ENCODE measurements at regions not wholly inside any gene's neighbourhood (a gene's known extent, or its start where the extent isn't known, plus 50 kb on each side); places are given as distances from the start of the nearest gene placed in this dataset.

- no peak overlapping the region for H3K27ac ChIP-seq (replicated peaks)
- TF ChIP-seq SPI1 (IDR thresholded peaks at IDR 0.05; ENCODE audit: borderline replicate concordance, low read depth): no peak
- no peak overlapping the region for H3K4me3 ChIP-seq (replicated peaks; ENCODE audit: insufficient read depth, low read length)
- H3K27me3 ChIP-seq (ENCODE audit: insufficient read depth, poor library complexity, severe bottlenecking): no peaks in the 10 kb centered on the region
- no peak for DNase-seq (ENCODE audit: low read depth in 1 of 2, low spot score in 1 of 2)
Observed at GRCh38 chr10:80769700-80770160, 232.0 kb downstream of the SH2D4B start.

DNA sequence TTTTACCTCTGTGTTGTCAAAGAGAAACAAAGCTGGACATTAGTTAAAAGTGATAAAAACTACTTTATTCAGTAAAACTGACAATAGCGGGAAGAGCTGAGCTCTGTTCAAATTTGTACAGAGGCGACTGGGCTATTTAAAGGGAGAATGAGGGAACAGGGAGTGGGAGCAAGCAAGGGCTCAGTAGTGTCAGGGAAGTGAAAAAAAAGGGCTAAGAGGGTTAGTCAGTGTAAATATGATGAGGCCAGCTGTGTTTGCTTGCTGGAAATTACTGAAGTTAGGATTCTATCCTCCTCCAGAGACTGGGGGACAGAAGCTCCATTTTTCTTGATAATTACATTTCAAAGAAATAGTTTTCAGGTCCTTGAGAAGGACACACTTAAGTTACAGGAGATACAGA lies 232.5 kb downstream of the SH2D4B start:
- H3K27ac ChIP-seq (replicated peaks): no peak overlapping the region
- TF ChIP-seq, protein P1, sequence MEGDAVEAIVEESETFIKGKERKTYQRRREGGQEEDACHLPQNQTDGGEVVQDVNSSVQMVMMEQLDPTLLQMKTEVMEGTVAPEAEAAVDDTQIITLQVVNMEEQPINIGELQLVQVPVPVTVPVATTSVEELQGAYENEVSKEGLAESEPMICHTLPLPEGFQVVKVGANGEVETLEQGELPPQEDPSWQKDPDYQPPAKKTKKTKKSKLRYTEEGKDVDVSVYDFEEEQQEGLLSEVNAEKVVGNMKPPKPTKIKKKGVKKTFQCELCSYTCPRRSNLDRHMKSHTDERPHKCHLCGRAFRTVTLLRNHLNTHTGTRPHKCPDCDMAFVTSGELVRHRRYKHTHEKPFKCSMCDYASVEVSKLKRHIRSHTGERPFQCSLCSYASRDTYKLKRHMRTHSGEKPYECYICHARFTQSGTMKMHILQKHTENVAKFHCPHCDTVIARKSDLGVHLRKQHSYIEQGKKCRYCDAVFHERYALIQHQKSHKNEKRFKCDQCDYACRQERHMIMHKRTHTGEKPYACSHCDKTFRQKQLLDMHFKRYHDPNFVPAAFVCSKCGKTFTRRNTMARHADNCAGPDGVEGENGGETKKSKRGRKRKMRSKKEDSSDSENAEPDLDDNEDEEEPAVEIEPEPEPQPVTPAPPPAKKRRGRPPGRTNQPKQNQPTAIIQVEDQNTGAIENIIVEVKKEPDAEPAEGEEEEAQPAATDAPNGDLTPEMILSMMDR (IDR thresholded peaks at IDR 0.05; ENCODE audit: insufficient read depth, low read length): no peak
- TF ChIP-seq SPI1 (IDR thresholded peaks at IDR 0.05; ENCODE audit: borderline replicate concordance, low read depth) (no peak), REST (IDR thresholded peaks at IDR 0.05; ENCODE audit: insufficient replicate concordance, low read depth) (no peak), GABPA (IDR thresholded peaks at IDR 0.05; ENCODE audit: low read depth) (no peak), POLR2AphosphoS5 (IDR thresholded peaks at IDR 0.05; ENCODE audit: low read depth) (no peak)

DNA sequence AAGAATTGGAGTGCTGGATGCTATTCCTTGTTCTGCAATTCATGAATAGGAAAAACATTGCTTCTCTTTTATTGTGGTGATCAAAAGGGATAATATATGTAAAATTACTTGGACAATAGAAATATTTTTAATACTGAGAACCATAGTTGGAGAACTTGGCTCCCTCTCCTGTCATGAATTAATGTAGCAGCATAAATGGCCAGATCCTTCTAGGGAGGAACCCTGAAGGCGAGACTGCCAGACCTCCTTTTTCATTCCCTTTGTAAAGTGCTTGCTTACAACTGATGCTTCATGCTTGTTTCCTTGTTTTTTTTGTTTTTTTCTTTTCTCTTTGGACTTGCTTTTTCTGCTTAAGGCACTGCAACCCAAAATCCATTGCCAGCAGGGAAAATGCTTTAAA lies 233.6 kb downstream of the SH2D4B start:
- Histone ChIP-seq H3K27me3 (ENCODE audit: insufficient read depth, poor library complexity, severe bottlenecking) (no peaks in the 10 kb centered on the region), H3K27ac (replicated peaks) (no peak overlapping the region), H3K4me3 (replicated peaks; ENCODE audit: insufficient read depth, low read length) (no peak overlapping the region)
- TF ChIP-seq REST (IDR thresholded peaks at IDR 0.05; ENCODE audit: insufficient replicate concordance, low read depth) (no peak), POLR2AphosphoS5 (IDR thresholded peaks at IDR 0.05; ENCODE audit: low read depth) (no peak), SPI1 (IDR thresholded peaks at IDR 0.05; ENCODE audit: borderline replicate concordance, low read depth) (no peak), GABPA (IDR thresholded peaks at IDR 0.05; ENCODE audit: low read depth) (no peak)
- TF ChIP-seq, protein P1 (IDR thresholded peaks at IDR 0.05; ENCODE audit: insufficient read depth, low read length): no peak
- DNase-seq (ENCODE audit: low read depth in 1 of 2, low spot score in 1 of 2): no peak

More for the DNA sequence above, 232.5 kb downstream of the SH2D4B start:
- Histone ChIP-seq H3K4me3 (replicated peaks; ENCODE audit: insufficient read depth, low read length) (no peak overlapping the region), H3K27me3 (ENCODE audit: insufficient read depth, poor library complexity, severe bottlenecking) (no peaks in the 10 kb centered on the region)
- DNase-seq (ENCODE audit: low read depth in 1 of 2, low spot score in 1 of 2): no peak

GRCh38 chr10:80771902-80772555 lies 234.3 kb downstream of the SH2D4B start:
- TF ChIP-seq, protein P1 (IDR thresholded peaks at IDR 0.05; ENCODE audit: insufficient read depth, low read length): no peak
- no peak for TF ChIP-seq SPI1 (IDR thresholded peaks at IDR 0.05; ENCODE audit: borderline replicate concordance, low read depth)
- no peak for TF ChIP-seq GABPA (IDR thresholded peaks at IDR 0.05; ENCODE audit: low read depth)
- TF ChIP-seq REST (IDR thresholded peaks at IDR 0.05; ENCODE audit: insufficient replicate concordance, low read depth): no peak
- TF ChIP-seq POLR2AphosphoS5 (IDR thresholded peaks at IDR 0.05; ENCODE audit: low read depth): no peak
- no peak for DNase-seq (ENCODE audit: low read depth in 1 of 2, low spot score in 1 of 2)
- Histone ChIP-seq H3K27me3 (ENCODE audit: insufficient read depth, poor library complexity, severe bottlenecking) (no peaks in the 10 kb centered on the region), H3K27ac (replicated peaks) (no peak overlapping the region), H3K4me3 (replicated peaks; ENCODE audit: insufficient read depth, low read length) (no peak overlapping the region)

Data from HL-60 (cell line).